Kidney (tissue), 13 donors: ENCODE measurements at regions not wholly inside any gene's neighbourhood (a gene's known extent, or its start where the extent isn't known, plus 50 kb on each side); places are given as distances from the start of the nearest gene placed in this dataset.

Experiments
- DNase-seq, 5 donors: peaks; one replicate each; pipeline ENCODE4 v3.0.0-alpha.2; 2013 to 2020
- FAIRE-seq: peaks from 2 replicates; lab custom pipeline; 2012; peaks lifted over from hg19 to GRCh38; lab: Jason Lieb, UNC
- H3K27ac ChIP-seq, 2 donors: one replicate each; pipeline ENCODE4 v1.7.0; 2013; ENCODE audit warnings: low read depth in 2 of 2, low read length in 2 of 2, inconsistent platforms in 1 of 2
- H3K27me3 ChIP-seq: one replicate; pipeline ENCODE4 v1.7.1; 2013; ENCODE audit warnings: low read length, inconsistent platforms; ENCODE audit not compliant: control insufficient read depth, insufficient read depth
- H3K36me3 ChIP-seq, 3 donors: one replicate each; pipeline versions ENCODE4 v1.7.0 to v1.7.1; 2013; ENCODE audit warnings: low read length in 3 of 3, control low read depth in 1 of 3, inconsistent platforms in 1 of 3; ENCODE audit not compliant: insufficient read depth in 3 of 3, control insufficient read depth in 2 of 3
- H3K4me1 ChIP-seq, 3 donors: one replicate each; pipeline versions ENCODE4 v1.7.0 to v1.7.1; 2013; ENCODE audit warnings: low read length in 3 of 3, inconsistent platforms in 1 of 3, low read depth in 1 of 3; ENCODE audit not compliant: control insufficient read depth in 2 of 3, insufficient read depth in 2 of 3
- H3K4me3 ChIP-seq, 3 donors: one replicate each; pipeline versions ENCODE4 v1.7.0 to v1.8.1; 2013; ENCODE audit warnings: low read length in 3 of 3, control low read depth in 1 of 3, inconsistent platforms in 1 of 3
- H3K9ac ChIP-seq, 3 donors: one replicate each; pipeline versions ENCODE4 v1.7.0 to v1.7.1; 2013; ENCODE audit warnings: low read length in 3 of 3, control low read depth in 1 of 3, inconsistent platforms in 1 of 3
- H3K9me3 ChIP-seq, 3 donors: one replicate each; pipeline versions ENCODE4 v1.7.0 to v1.7.1; 2013; ENCODE audit warnings: low read length in 3 of 3, control low read depth in 1 of 3, inconsistent platforms in 1 of 3; ENCODE audit not compliant: control insufficient read depth in 2 of 3, insufficient read depth in 1 of 3
- CTCF ChIP-seq: IDR thresholded peaks from 3 replicates; pipeline ENCODE4 v1.5.1; 2012; ENCODE audit warnings: mild to moderate bottlenecking, moderate library complexity, borderline replicate concordance; ENCODE audit not compliant: insufficient read depth; ENCODE audit errors: extremely low read depth
- intact Hi-C: fragments of 100-400 bp; cut with DNase I; formaldehyde crosslinking; loops from one replicate; pipeline ENCODE4 v1.11.1; 2022
- donor health status: control.
- donor health status: control.
- donor health status: control.
- donor health status: control.
- donor health status: control.
- donor health status: DM: yes; HTN: yes; CAD: no.
- donor health status: Normal renal cell carcinoma (clear cell type).

DNA sequence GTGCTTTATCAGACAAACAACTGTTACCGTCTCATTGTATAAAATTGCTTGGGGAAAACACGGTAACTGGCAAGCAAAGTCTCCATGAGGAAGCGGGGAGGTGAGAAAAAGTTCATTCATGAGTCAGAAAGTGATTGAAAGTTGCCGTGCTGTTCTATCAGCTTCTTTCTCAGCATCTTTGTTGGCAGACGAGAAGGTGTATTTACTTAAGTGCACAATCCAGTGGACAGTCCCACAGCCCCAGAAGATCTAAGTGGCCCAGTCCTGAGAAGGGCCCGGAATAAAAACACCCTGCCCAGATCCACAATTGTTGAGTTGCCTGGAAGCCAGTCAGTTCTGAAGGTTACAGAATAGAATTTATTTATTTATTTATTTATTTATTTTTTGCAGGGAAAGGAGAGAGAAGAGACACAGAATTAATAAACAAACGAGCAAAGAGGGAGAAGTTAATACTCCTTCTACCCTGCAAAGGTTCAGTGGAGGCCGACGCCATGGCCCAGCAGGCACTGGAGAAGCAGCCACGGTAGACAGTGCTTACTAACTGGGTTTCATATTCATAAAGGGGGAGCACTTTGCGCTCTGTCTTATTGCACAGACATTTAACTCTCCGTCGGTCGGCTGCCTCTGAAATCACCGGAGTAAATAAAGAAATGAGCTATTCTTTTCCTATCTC, 676.0 kb upstream of the SALL3 start:
- DNase-seq (peak in 3 of 5 donors; percentile 31 to 51 (median 47)), FAIRE-seq (no peak)
- H3K9ac ChIP-seq: no peak overlapping the region
- no peak for TF ChIP-seq CTCF
- H3K4me3 ChIP-seq: no peak overlapping the region
- H3K36me3 ChIP-seq: no peaks in the 10 kb centered on the region
- no peaks in the 10 kb centered on the region for H3K9me3 ChIP-seq
- H3K27ac ChIP-seq: no peak overlapping the region
- H3K27me3 ChIP-seq: no peaks in the 10 kb centered on the region
- intact Hi-C loops: no loop called here
- H3K4me1 ChIP-seq: no peaks in the 10 kb centered on the region

GRCh38 chr18:78304192-78305164, 675.1 kb upstream of the SALL3 start:
- DNase-seq (peak in 1 of 5 donors; percentile 21), FAIRE-seq (no peak)
- Histone ChIP-seq H3K27ac (no peak overlapping the region), H3K36me3 (no peaks in the 10 kb centered on the region), H3K9me3 (no peaks in the 10 kb centered on the region), H3K4me3 (no peak overlapping the region), H3K4me1 (no peaks in the 10 kb centered on the region), H3K9ac (no peak overlapping the region), H3K27me3 (no peaks in the 10 kb centered on the region)
- no peak for TF ChIP-seq CTCF
- intact Hi-C loops: no loop called here

DNA sequence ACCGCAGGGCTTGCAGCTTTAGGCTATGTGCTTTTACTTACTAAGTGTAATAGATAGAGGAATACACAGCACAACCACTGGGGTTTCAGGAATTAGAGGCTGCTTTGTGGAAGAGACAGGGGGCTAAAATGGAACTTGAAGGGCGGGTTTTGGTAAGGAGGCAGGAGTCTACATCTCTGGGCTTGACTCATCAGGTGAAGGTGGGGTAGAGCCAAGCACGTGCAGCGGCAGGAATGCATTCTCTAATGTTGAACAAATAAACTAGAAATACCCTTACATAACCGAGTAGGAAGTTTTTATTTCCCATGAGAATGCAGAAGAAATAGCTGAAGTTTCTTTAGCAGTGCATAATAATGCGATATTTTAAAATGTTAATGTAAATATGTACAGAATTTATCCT, 673.8 kb upstream of the SALL3 start:
- DNase-seq: no peak

More for the DNA sequence above, 673.8 kb upstream of the SALL3 start:
- no peak for TF ChIP-seq CTCF
- Histone ChIP-seq H3K9me3 (no peaks in the 10 kb centered on the region), H3K4me3 (no peak overlapping the region), H3K9ac (no peak overlapping the region), H3K27ac (no peak overlapping the region), H3K36me3 (no peaks in the 10 kb centered on the region), H3K4me1 (no peaks in the 10 kb centered on the region), H3K27me3 (no peaks in the 10 kb centered on the region)
- FAIRE-seq: no peak
- intact Hi-C loops: no loop called here
